Neural progenitor cell (in vitro differentiated cells): ENCODE measurements at regions not wholly inside any gene's neighbourhood (a gene's known extent, or its start where the extent isn't known, plus 50 kb on each side); places are given as distances from the start of the nearest gene placed in this dataset.

ENCODE experiments used
- DNase-seq: peaks from one replicate; pipeline ENCODE4 v3.0.0-alpha.2; 2016; ENCODE audit warnings: low spot score
- H2AFZ ChIP-seq: fragments of 200-600 bp; sonication (generic); replicated peaks from 2 replicates; pipeline ENCODE4 v1.6.1; 2016; ENCODE audit warnings: antibody characterized with exemption
- H3F3A ChIP-seq: fragments of 200-600 bp; sonication (generic); 2 replicates; pipeline ENCODE4 v1.6.1; 2016; ENCODE audit warnings: antibody characterized with exemption, low read depth
- H3K27ac ChIP-seq: fragments of 200-600 bp; sonication (generic); 2 replicates; pipeline ENCODE4 v1.5.1; 2016; ENCODE audit warnings: mild to moderate bottlenecking
- H3K27me3 ChIP-seq: fragments of 200-600 bp; sonication (generic); 2 replicates; pipeline ENCODE4 v1.6.1; 2016; ENCODE audit warnings: mild to moderate bottlenecking, moderate library complexity
- H3K36me3 ChIP-seq: fragments of 200-600 bp; sonication (generic); 2 replicates; pipeline ENCODE4 v1.5.1; 2016
- H3K4me1 ChIP-seq: fragments of 200-600 bp; sonication (generic); 2 replicates; pipeline ENCODE4 v1.6.1; 2016; ENCODE audit warnings: mixed run types
- H3K4me2 ChIP-seq: fragments of 200-600 bp; sonication (generic); 2 replicates; pipeline ENCODE4 v1.6.1; 2016
- H3K4me3 ChIP-seq: fragments of 200-600 bp; sonication (generic); 2 replicates; pipeline ENCODE4 v1.5.1; 2016
- H3K79me2 ChIP-seq: fragments of 200-600 bp; sonication (generic); 2 replicates; pipeline ENCODE4 v1.6.1; 2016; ENCODE audit warnings: low read depth
- H3K9ac ChIP-seq: fragments of 200-600 bp; sonication (generic); 2 replicates; pipeline ENCODE4 v1.6.1; 2016
- H3K9me3 ChIP-seq: fragments of 200-600 bp; sonication (generic); 2 replicates; pipeline ENCODE4 v1.5.1; 2016; ENCODE audit warnings: low read depth
- H4K20me1 ChIP-seq: fragments of 200-600 bp; sonication (generic); 2 replicates; pipeline ENCODE4 v1.6.1; 2016; ENCODE audit warnings: low read depth
- H3K27ac Mint-ChIP-seq: 3 replicates; pipeline ENCODE4 v1.8.0; 2021; ENCODE audit warnings: mixed read lengths
- H3K27me3 Mint-ChIP-seq: 2 replicates; pipeline ENCODE4 v1.8.0; 2022; ENCODE audit warnings: low read depth, mild to moderate bottlenecking, inconsistent platforms, moderate library complexity, mixed read lengths; ENCODE audit not compliant: insufficient read depth
- H3K36me3 Mint-ChIP-seq: 3 replicates; pipeline ENCODE4 v1.8.0; 2021; ENCODE audit warnings: mixed read lengths
- H3K4me1 Mint-ChIP-seq: 3 replicates; pipeline ENCODE4 v1.8.0; 2021; ENCODE audit warnings: mixed read lengths
- H3K4me3 Mint-ChIP-seq: 3 replicates; pipeline ENCODE4 v1.8.0; 2021; ENCODE audit warnings: mild to moderate bottlenecking, moderate library complexity, mixed read lengths
- H3K9me3 Mint-ChIP-seq: 3 replicates; pipeline ENCODE4 v1.8.0; 2020; ENCODE audit warnings: mixed read lengths
- CTCF ChIP-seq: fragments of 200-600 bp; sonication (generic); IDR thresholded peaks from 2 replicates; pipeline ENCODE4 v1.5.1; 2017; ENCODE audit warnings: antibody characterized with exemption, mild to moderate bottlenecking
- EZH2 ChIP-seq: fragments of 200-600 bp; sonication (generic); IDR thresholded peaks from 2 replicates; pipeline ENCODE4 v1.6.1; 2017; ENCODE audit warnings: antibody characterized with exemption, mild to moderate bottlenecking, moderate library complexity
- EZH2phosphoT487 ChIP-seq: fragments of 200-600 bp; sonication (generic); IDR thresholded peaks from 2 replicates; pipeline ENCODE4 v1.6.1; 2017; ENCODE audit warnings: antibody characterized with exemption

GRCh38 chr2:160994141-160995002 lies 165.9 kb upstream of the TANK start:
- H3K36me3 ChIP-seq, result no peaks in the 10 kb centered on the region
- H2AFZ ChIP-seq, result peak overlapping the region; percentile 85
- H3K4me3 ChIP-seq, result no peak overlapping the region
- no peak for TF ChIP-seq EZH2
- TF ChIP-seq EZH2phosphoT487, result no peak
- peak; percentile 90 for TF ChIP-seq CTCF
- H3K4me3 Mint-ChIP-seq, result no peak overlapping the region
- peaks cover 8% of the 10 kb centered on the region for H3K4me1 Mint-ChIP-seq
- DNase-seq, result peak; percentile 80
- no peaks in the 10 kb centered on the region for H3F3A ChIP-seq
- H3K27ac Mint-ChIP-seq, result no peak overlapping the region
- no peaks in the 10 kb centered on the region for H3K9me3 ChIP-seq
- no peaks in the 10 kb centered on the region for H4K20me1 ChIP-seq
- no peaks in the 10 kb centered on the region for H3K79me2 ChIP-seq
- no peak overlapping the region for H3K4me2 ChIP-seq
- no peaks in the 10 kb centered on the region for H3K36me3 Mint-ChIP-seq
- H3K4me1 ChIP-seq, result peaks cover 3% of the 10 kb centered on the region
- H3K9ac ChIP-seq, result no peak overlapping the region
- H3K9me3 Mint-ChIP-seq, result no peaks in the 10 kb centered on the region
- H3K27ac ChIP-seq, result no peak overlapping the region
- no peaks in the 10 kb centered on the region for H3K27me3 Mint-ChIP-seq
- no peaks in the 10 kb centered on the region for H3K27me3 ChIP-seq

- Histone ChIP-seq H3K36me3 (no peaks in the 10 kb centered on the region), H3K9ac (no peak overlapping the region), H3K9me3 (no peaks in the 10 kb centered on the region), H4K20me1 (no peaks in the 10 kb centered on the region), H3K4me3 (no peak overlapping the region), H3K4me2 (no peak overlapping the region), H3K79me2 (no peaks in the 10 kb centered on the region), H3K27me3 (no peaks in the 10 kb centered on the region), H3F3A (no peaks in the 10 kb centered on the region), H2AFZ (no peak overlapping the region), H3K4me1 (no peaks in the 10 kb centered on the region), H3K27ac (no peak overlapping the region)
- DNase-seq, result no peak
- Mint-ChIP-seq H3K36me3 (no peaks in the 10 kb centered on the region), H3K27ac (no peak overlapping the region), H3K9me3 (no peaks in the 10 kb centered on the region), H3K27me3 (no peaks in the 10 kb centered on the region), H3K4me3 (no peak overlapping the region), H3K4me1 (peaks cover 8% of the 10 kb centered on the region)
- no peak for TF ChIP-seq CTCF
- TF ChIP-seq EZH2, result no peak
- no peak for TF ChIP-seq EZH2phosphoT487
Measured at GRCh38 chr2:160996584-160996983, 163.6 kb upstream of the TANK start.

DNA sequence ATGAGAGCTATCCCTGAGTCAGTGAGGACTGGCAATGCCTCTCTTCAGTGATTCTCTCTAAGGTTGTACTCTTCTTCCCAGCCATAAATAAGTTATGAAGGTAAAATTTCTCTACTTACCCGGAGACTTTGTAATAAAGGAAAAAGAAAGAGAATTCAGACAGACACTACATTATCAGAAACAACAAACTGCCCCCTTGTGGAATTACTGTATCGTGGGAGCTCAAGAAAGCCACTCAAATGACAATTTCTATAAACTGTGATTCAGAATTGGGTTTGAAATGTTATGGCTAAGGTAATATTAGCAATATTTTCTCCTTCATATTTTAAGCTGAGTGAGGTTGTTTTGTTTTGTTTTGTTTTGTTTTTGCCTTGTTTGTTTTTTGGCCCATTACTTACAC lies 155.8 kb upstream of the TANK start:
- H3K9ac ChIP-seq, result no peak overlapping the region
- no peaks in the 10 kb centered on the region for H3K9me3 Mint-ChIP-seq
- no peaks in the 10 kb centered on the region for H3K36me3 ChIP-seq
- H3K4me1 Mint-ChIP-seq, result no peaks in the 10 kb centered on the region
- H3K27me3 ChIP-seq, result no peaks in the 10 kb centered on the region
- no peaks in the 10 kb centered on the region for H3K9me3 ChIP-seq
- H3K27me3 Mint-ChIP-seq, result no peaks in the 10 kb centered on the region
- H3K4me2 ChIP-seq, result no peak overlapping the region
- no peak overlapping the region for H3K27ac Mint-ChIP-seq
- no peaks in the 10 kb centered on the region for H4K20me1 ChIP-seq
- no peak overlapping the region for H3K4me3 Mint-ChIP-seq
- no peak overlapping the region for H2AFZ ChIP-seq
- no peaks in the 10 kb centered on the region for H3F3A ChIP-seq
- no peaks in the 10 kb centered on the region for H3K79me2 ChIP-seq
- H3K27ac ChIP-seq, result no peak overlapping the region
- no peak for TF ChIP-seq EZH2phosphoT487
- TF ChIP-seq CTCF, result peak; percentile 55
- no peaks in the 10 kb centered on the region for H3K4me1 ChIP-seq
- DNase-seq, result no peak
- no peak overlapping the region for H3K4me3 ChIP-seq
- no peaks in the 10 kb centered on the region for H3K36me3 Mint-ChIP-seq
